Loucy (cell line): ENCODE measurements at regions not wholly inside any gene's neighbourhood (a gene's known extent, or its start where the extent isn't known, plus 50 kb on each side); places are given as distances from the start of the nearest gene placed in this dataset.
"Not testable (repeated sequence)": the region's sequence is repeated elsewhere in the genome, so short reads cannot be mapped to it uniquely, and the experiment has no call there.

Experiments
- H2AFZ ChIP-seq: fragments of 200-600 bp; sonication (generic); 2 replicates; pipeline ENCODE4 v1.6.0; 2016; ENCODE audit warnings: antibody characterized with exemption, mild to moderate bottlenecking, low read length, moderate library complexity
- H3F3A ChIP-seq: fragments of 200-600 bp; 2 replicates; pipeline ENCODE4 v1.6.0; 2016; ENCODE audit warnings: antibody characterized with exemption, low read depth, mild to moderate bottlenecking
- H3K27me3 ChIP-seq: fragments of 200-600 bp; sonication (generic); 2 replicates; pipeline ENCODE4 v1.6.1; 2014; ENCODE audit warnings: low read length, mild to moderate bottlenecking; ENCODE audit not compliant: insufficient read depth, poor library complexity, severe bottlenecking
- H3K36me3 ChIP-seq: fragments of 200-600 bp; sonication (generic); 2 replicates; pipeline ENCODE4 v1.6.1; 2016; ENCODE audit warnings: low read length; ENCODE audit not compliant: insufficient read depth
- H3K4me1 ChIP-seq: fragments of 200-600 bp; sonication (generic); 2 replicates; pipeline ENCODE4 v1.5.1; 2014; ENCODE audit warnings: low read length, mild to moderate bottlenecking; ENCODE audit not compliant: insufficient read depth, poor library complexity, severe bottlenecking
- H3K4me2 ChIP-seq: fragments of 200-600 bp; sonication (generic); 2 replicates; pipeline ENCODE4 v1.6.0; 2014; ENCODE audit warnings: antibody characterized with exemption, low read length, low read depth, mild to moderate bottlenecking; ENCODE audit not compliant: poor library complexity, severe bottlenecking
- H3K4me3 ChIP-seq: fragments of 200-600 bp; sonication (generic); 2 replicates; pipeline ENCODE4 v1.5.1; 2014; ENCODE audit warnings: low read length, mild to moderate bottlenecking, mixed read lengths; ENCODE audit not compliant: poor library complexity, severe bottlenecking
- H3K79me2 ChIP-seq: fragments of 200-600 bp; sonication (generic); 2 replicates; pipeline ENCODE4 v1.6.1; 2014; ENCODE audit warnings: low read length; ENCODE audit not compliant: insufficient read depth
- H3K9ac ChIP-seq: fragments of 200-600 bp; sonication (generic); 2 replicates; pipeline ENCODE4 v1.6.0; 2014; ENCODE audit warnings: mild to moderate bottlenecking, low read depth, low read length, moderate library complexity; ENCODE audit not compliant: poor library complexity, severe bottlenecking
- H3K9me2 ChIP-seq: fragments of 200-600 bp; sonication (generic); replicated peaks from 2 replicates; pipeline ENCODE4 v1.6.1; 2016; ENCODE audit warnings: low read depth, low read length, mixed read lengths
- H3K9me3 ChIP-seq: fragments of 200-600 bp; sonication (generic); 2 replicates; pipeline ENCODE4 v1.6.1; 2014; ENCODE audit warnings: mild to moderate bottlenecking, antibody characterized with exemption, low read length, low read depth; ENCODE audit not compliant: insufficient read depth
- H4K20me1 ChIP-seq: fragments of 200-600 bp; sonication (generic); 2 replicates; pipeline ENCODE4 v1.6.0; 2014; ENCODE audit warnings: antibody characterized with exemption, low read length, mild to moderate bottlenecking; ENCODE audit not compliant: insufficient read depth, poor library complexity, severe bottlenecking
- EZH2phosphoT487 ChIP-seq: fragments of 200-600 bp; IDR thresholded peaks from 2 replicates; pipeline ENCODE4 v1.6.1; 2018; ENCODE audit warnings: antibody characterized with exemption, mild to moderate bottlenecking, moderate library complexity, borderline replicate concordance
- TF ChIP-seq, protein P1 (sequence below): fragments of 200-600 bp; sonication (generic); conservative IDR thresholded peaks from 2 replicates; pipeline ENCODE4 v1.5.1; 2014; ENCODE audit warnings: mild to moderate bottlenecking, antibody characterized with exemption, low read length

DNA sequence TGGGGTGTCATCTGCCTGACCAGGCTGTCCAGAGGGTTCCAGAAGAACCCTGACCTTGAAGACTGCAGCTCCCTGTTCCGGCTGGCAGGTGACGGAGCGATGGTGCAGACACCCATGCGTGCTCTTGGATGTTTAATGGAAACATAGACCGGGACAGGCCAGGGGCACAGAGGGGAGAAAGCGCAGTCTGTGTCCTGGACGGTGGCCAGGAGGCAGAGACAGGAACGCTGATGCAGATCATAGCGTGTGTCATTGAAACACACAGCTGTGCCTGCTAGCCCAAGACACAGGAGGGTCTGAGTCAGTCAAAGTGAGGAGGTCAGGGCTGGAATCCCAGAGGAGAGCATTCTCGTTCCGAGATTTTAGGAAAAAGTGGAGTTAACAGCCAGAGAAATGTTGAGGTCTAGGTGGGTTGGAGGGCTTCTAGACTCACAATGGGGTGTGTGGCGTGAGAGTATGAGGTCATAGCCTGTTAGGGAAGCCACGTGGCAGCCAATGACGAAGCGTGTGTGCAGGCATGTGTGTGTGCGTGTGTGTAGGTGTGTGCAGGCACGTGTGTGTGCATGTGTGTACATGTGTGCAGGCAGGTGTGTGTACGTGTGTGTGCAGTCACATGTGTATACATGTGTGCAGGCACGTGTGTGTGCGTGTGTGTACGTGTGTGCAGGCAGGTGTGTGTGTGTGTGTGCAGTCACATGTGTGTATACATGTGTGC lies 167.0 kb downstream of the ERMARD start:
- H3K36me3 ChIP-seq: no peaks in the 10 kb centered on the region
- no peak overlapping the region for H2AFZ ChIP-seq
- no peaks in the 10 kb centered on the region for H3K27me3 ChIP-seq
- no peaks in the 10 kb centered on the region for H3K79me2 ChIP-seq
- H3K9me3 ChIP-seq: peaks cover 29% of the 10 kb centered on the region; the same call in 1 of the 2 replicates
- no peak overlapping the region for H3K9ac ChIP-seq
- H3K4me3 ChIP-seq: no peak overlapping the region
- TF ChIP-seq EZH2phosphoT487: no peak
- TF ChIP-seq, protein P1, sequence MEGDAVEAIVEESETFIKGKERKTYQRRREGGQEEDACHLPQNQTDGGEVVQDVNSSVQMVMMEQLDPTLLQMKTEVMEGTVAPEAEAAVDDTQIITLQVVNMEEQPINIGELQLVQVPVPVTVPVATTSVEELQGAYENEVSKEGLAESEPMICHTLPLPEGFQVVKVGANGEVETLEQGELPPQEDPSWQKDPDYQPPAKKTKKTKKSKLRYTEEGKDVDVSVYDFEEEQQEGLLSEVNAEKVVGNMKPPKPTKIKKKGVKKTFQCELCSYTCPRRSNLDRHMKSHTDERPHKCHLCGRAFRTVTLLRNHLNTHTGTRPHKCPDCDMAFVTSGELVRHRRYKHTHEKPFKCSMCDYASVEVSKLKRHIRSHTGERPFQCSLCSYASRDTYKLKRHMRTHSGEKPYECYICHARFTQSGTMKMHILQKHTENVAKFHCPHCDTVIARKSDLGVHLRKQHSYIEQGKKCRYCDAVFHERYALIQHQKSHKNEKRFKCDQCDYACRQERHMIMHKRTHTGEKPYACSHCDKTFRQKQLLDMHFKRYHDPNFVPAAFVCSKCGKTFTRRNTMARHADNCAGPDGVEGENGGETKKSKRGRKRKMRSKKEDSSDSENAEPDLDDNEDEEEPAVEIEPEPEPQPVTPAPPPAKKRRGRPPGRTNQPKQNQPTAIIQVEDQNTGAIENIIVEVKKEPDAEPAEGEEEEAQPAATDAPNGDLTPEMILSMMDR: no peak
- no peaks in the 10 kb centered on the region for H3K9me2 ChIP-seq
- no peaks in the 10 kb centered on the region for H3F3A ChIP-seq
- no peaks in the 10 kb centered on the region for H3K4me1 ChIP-seq
- no peak overlapping the region for H3K4me2 ChIP-seq
- H4K20me1 ChIP-seq: no peaks in the 10 kb centered on the region

DNA sequence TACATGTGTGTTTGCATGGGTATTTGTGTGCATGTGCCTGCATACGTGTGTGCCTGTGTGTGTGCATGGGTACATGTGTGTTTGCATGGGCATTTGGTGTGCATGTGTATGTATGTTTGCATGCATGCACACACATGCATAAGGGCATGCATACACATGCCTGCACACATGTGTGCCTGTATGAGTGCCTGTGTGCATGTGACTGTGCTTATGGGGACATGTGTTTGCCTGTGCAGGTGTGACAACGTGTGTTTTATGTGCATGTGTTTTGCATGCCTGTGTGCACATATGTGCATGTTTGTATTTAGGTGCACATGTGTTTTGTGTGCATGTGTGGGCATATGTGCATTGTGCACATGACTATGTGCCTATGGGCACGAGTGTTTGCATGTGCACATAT lies 165.7 kb downstream of the ERMARD start:
- Histone ChIP-seq H3K79me2 (no peaks in the 10 kb centered on the region), H3F3A (no peaks in the 10 kb centered on the region), H3K9ac (no peak overlapping the region), H4K20me1 (no peaks in the 10 kb centered on the region), H3K9me3 (peaks cover 35% of the 10 kb centered on the region; the same call in 1 of the 2 replicates), H3K4me3 (no peak overlapping the region), H2AFZ (no peak overlapping the region), H3K36me3 (no peaks in the 10 kb centered on the region), H3K4me2 (no peak overlapping the region), H3K9me2 (no peaks in the 10 kb centered on the region), H3K27me3 (no peaks in the 10 kb centered on the region), H3K4me1 (no peaks in the 10 kb centered on the region)
- TF ChIP-seq, protein P1: no peak
- TF ChIP-seq EZH2phosphoT487: no peak

DNA sequence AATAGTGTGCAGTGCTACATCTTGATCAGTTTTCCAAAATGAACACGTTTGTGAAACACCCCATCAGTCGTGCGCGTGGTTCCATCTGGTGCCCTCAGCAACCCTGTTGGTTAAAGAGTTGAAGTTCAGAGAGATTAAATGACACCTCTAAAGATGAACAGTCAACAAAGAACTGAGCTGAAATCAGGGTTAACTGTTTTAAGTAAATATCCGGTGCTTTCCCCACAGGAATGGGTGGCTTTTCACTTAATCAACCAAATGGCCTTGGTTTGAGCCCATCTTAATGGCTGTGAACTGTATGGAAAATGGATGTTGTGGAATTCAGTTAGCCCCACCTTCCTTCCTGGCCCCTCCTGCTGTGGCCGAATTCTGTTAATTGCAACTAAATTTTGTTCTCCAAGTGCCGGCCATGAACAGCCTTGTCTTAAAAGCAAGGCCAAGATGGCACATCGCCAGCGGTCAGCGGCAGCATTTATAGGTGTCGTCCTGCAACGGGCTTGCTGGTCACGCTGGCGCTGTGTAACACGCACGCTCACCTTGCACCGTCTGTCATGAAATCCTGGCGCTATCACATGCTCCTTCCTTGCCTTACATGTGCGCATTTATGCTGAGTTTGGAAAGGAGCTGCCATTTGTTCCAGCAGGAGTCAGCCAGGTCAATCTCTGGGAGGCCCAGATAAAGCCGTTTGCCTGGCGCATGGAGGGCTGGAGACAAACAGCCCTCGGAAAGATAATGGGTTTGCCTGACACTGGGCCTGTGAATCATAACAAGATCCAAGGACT lies 164.5 kb downstream of the ERMARD start:
- Histone ChIP-seq H3K9me2 (no peaks in the 10 kb centered on the region), H3K9me3 (peaks cover 31% of the 10 kb centered on the region; the same call in 1 of the 2 replicates), H3K79me2 (no peaks in the 10 kb centered on the region), H3K4me2 (no peak overlapping the region), H3K9ac (no peak overlapping the region), H3K4me1 (no peaks in the 10 kb centered on the region), H3K36me3 (no peaks in the 10 kb centered on the region), H3K4me3 (no peak overlapping the region), H3F3A (no peaks in the 10 kb centered on the region), H2AFZ (no peak overlapping the region), H4K20me1 (no peaks in the 10 kb centered on the region), H3K27me3 (no peaks in the 10 kb centered on the region)
- TF ChIP-seq, protein P1: no peak
- no peak for TF ChIP-seq EZH2phosphoT487

DNA sequence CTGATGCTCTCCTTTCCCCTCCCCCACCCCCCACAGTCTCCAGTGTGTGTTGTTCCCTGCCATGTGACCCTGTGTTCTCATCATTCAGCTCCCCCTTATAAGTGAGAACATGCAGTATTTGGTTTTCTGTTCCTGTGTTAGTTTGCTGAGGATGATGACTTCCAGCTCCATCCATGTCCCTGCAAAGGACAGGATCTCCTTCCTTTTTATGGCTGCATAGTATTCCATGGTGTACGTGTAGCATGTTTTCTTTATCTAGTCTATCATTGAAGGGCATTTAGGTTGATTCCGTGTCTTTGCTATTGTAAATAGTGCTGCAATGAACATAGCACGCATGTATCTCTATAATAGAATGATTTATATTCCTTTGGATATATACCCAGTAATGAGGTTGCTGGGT lies 162.3 kb downstream of the ERMARD start:
- H3K4me3 ChIP-seq, H3F3A ChIP-seq, H3K9me2 ChIP-seq, H2AFZ ChIP-seq, H3K79me2 ChIP-seq, H3K9ac ChIP-seq, H3K36me3 ChIP-seq, H4K20me1 ChIP-seq, H3K4me2 ChIP-seq, H3K4me1 ChIP-seq, H3K27me3 ChIP-seq: not testable (repeated sequence)
- H3K9me3 ChIP-seq: peaks cover 28% of the 10 kb centered on the region; the same call in 1 of the 2 replicates
